PC-9 (cell line): ENCODE measurements at regions not wholly inside any gene's neighbourhood (a gene's known extent, or its start where the extent isn't known, plus 50 kb on each side); places are given as distances from the start of the nearest gene placed in this dataset.

Source experiments
- BruUV-seq: library from RNA; stranded (reverse); fragments of 400-500 nt; replicated peaks from 2 replicates; lab custom pipeline; 2021; lab: Mats Ljungman, UMichigan
- CTCF ChIA-PET: fragments of 300-600 bp; sonication (Branson Sonifier 250); formaldehyde crosslinking; loops from one replicate; lab custom pipeline; 2022; ENCODE audit warnings: antibody characterized with exemption; lab: Charles Lee
- POLR2A ChIA-PET: fragments of 300-600 bp; sonication (Branson Sonifier 250); formaldehyde crosslinking; loops from one replicate; lab custom pipeline; 2022; ENCODE audit warnings: antibody characterized with exemption; ENCODE audit not compliant: unreplicated experiment; lab: Charles Lee
- DNase-seq, 2 experiments: peaks; one replicate each; pipeline versions ENCODE4 v3.0.0 to v3.0.0-alpha.2; 2015 to 2022; ENCODE audit warnings: mixed read lengths in 1 of 2
- H2AFZ ChIP-seq: fragments of 200-600 bp; sonication (generic); 2 replicates; pipeline ENCODE4 v1.8.1; 2017; ENCODE audit warnings: antibody characterized with exemption
- H3F3A ChIP-seq: fragments of 200-600 bp; sonication (generic); 2 replicates; pipeline ENCODE4 v1.8.1; 2017; ENCODE audit warnings: antibody characterized with exemption, mild to moderate bottlenecking, low read depth; ENCODE audit not compliant: insufficient read depth
- H3K27ac ChIP-seq: fragments of 200-600 bp; sonication (generic); 2 replicates; pipeline ENCODE4 v1.6.1; 2016; ENCODE audit warnings: mixed run types
- H3K27me3 ChIP-seq: fragments of 200-600 bp; sonication (generic); 2 replicates; pipeline ENCODE4 v1.6.1; 2016; ENCODE audit warnings: low read depth, mixed run types; ENCODE audit not compliant: insufficient read depth
- H3K36me3 ChIP-seq: fragments of 200-600 bp; sonication (generic); 2 replicates; pipeline ENCODE4 v1.6.1; 2016; ENCODE audit warnings: low read depth, mixed run types
- H3K4me1 ChIP-seq: fragments of 200-600 bp; sonication (generic); replicated peaks from 2 replicates; pipeline ENCODE4 v1.6.1; 2016; ENCODE audit warnings: mixed run types; ENCODE audit not compliant: insufficient read depth
- H3K4me2 ChIP-seq: fragments of 200-600 bp; sonication (generic); 2 replicates; pipeline ENCODE4 v1.6.1; 2017; ENCODE audit warnings: mixed run types
- H3K4me3 ChIP-seq: fragments of 200-600 bp; sonication (generic); 2 replicates; pipeline ENCODE4 v1.6.1; 2016; ENCODE audit warnings: mixed run types
- H3K79me2 ChIP-seq: fragments of 200-600 bp; sonication (generic); 2 replicates; pipeline ENCODE4 v1.6.1; 2017; ENCODE audit warnings: low read depth, mixed run types
- H3K9me2 ChIP-seq: fragments of 200-600 bp; sonication (generic); 2 replicates; pipeline ENCODE4 v1.8.1; 2017; ENCODE audit warnings: mild to moderate bottlenecking; ENCODE audit not compliant: insufficient read depth
- H3K9me3 ChIP-seq: fragments of 200-600 bp; sonication (generic); 2 replicates; pipeline ENCODE4 v1.8.1; 2016; ENCODE audit warnings: low read depth; ENCODE audit not compliant: insufficient read depth
- H4K20me1 ChIP-seq: fragments of 200-600 bp; sonication (generic); 2 replicates; pipeline ENCODE4 v1.8.1; 2017; ENCODE audit not compliant: insufficient read depth
- EZH2 ChIP-seq: fragments of 200-600 bp; sonication (generic); IDR thresholded peaks from 2 replicates; pipeline ENCODE4 v1.8.0; 2017; ENCODE audit warnings: antibody characterized with exemption, low read depth
- intact Hi-C: fragments of 100-400 bp; cut with micrococcal nuclease; formaldehyde crosslinking; loops from one replicate; pipeline ENCODE4 v1.10.0; 2022; ENCODE audit not compliant: unreplicated experiment
- TF ChIP-seq, protein P1 (sequence below): fragments of 200-600 bp; sonication (generic); conservative IDR thresholded peaks from 2 replicates; pipeline ENCODE4 v1.6.1; 2017; ENCODE audit warnings: mixed run types, antibody characterized with exemption, mild to moderate bottlenecking, moderate library complexity

DNA sequence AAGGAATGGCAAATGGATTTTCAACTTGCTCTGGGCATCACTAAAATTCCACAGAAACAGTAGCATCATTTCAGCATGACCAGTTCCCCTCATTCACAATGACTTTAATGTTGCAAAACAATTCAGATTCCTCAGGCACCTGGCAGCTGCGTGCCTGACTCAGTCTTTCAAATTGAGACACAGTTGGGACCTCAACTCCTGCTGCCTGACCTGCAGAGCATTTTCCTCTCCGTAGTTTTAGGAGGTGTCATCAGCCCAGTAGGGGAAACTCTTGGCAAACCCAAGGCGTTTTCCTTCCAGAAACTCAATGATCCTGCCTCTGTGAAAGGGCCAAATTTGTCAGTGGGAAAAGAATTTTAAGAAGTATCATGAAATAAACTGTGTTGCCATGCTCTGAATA lies 388.9 kb downstream of the SPRY1 start:
- POLR2A ChIA-PET: no interaction called here
- Histone ChIP-seq H2AFZ (no peak overlapping the region), H3K27me3 (no peaks in the 10 kb centered on the region), H3K4me2 (no peak overlapping the region), H3K9me2 (no peaks in the 10 kb centered on the region), H3F3A (0 out of 2 replicates have a peak, but pooled peaks cover 5% of the 10 kb centered on the region), H3K36me3 (no peaks in the 10 kb centered on the region), H3K4me3 (no peak overlapping the region), H3K9me3 (no peaks in the 10 kb centered on the region), H3K79me2 (no peaks in the 10 kb centered on the region), H4K20me1 (no peaks in the 10 kb centered on the region), H3K27ac (no peak overlapping the region), H3K4me1 (peaks cover 4% of the 10 kb centered on the region; the same call in 1 of the 2 replicates)
- CTCF ChIA-PET: no interaction called here
- BruUV-seq: no TSS peak
- DNase-seq: peak in 1 of 2 experiments; percentile 54
- intact Hi-C loops: no loop called here
- TF ChIP-seq, protein P1, sequence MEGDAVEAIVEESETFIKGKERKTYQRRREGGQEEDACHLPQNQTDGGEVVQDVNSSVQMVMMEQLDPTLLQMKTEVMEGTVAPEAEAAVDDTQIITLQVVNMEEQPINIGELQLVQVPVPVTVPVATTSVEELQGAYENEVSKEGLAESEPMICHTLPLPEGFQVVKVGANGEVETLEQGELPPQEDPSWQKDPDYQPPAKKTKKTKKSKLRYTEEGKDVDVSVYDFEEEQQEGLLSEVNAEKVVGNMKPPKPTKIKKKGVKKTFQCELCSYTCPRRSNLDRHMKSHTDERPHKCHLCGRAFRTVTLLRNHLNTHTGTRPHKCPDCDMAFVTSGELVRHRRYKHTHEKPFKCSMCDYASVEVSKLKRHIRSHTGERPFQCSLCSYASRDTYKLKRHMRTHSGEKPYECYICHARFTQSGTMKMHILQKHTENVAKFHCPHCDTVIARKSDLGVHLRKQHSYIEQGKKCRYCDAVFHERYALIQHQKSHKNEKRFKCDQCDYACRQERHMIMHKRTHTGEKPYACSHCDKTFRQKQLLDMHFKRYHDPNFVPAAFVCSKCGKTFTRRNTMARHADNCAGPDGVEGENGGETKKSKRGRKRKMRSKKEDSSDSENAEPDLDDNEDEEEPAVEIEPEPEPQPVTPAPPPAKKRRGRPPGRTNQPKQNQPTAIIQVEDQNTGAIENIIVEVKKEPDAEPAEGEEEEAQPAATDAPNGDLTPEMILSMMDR: no peak
- TF ChIP-seq EZH2: no peak

DNA sequence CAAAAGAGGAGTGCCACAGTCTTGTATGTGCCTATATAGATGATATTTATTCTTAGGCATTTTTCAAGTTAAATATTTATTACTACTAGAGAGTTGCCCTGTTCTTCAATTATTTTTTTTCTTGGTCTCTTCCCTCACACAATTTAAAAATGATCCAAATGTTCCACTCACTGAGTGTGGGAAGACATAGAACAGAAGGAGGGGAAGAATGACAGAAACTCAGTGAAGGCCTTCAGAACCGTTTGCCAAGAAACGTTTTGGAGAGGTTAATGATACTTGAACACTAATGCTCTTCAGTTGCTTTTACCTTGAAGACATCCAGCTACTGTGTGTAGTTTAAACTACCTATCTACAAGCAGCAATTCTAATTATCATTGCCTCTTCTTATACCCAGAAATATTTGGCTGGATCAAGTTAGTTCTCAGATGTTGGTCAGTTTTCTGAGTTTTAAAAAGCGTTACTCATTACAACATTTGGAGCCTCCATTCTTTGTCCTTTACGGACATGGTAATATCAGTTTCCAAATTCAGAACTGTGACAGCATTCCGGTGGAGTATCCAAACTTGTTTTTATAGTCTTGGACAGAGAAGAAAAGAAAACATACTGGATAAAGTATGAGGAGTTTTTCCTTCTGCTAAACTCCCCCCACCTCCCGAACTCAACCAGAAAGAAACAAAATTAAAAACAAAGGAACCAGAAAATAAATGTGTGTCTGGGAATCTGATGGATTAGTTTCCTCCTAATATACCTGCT lies 389.7 kb downstream of the SPRY1 start:
- Histone ChIP-seq H3K9me3 (no peaks in the 10 kb centered on the region), H4K20me1 (no peaks in the 10 kb centered on the region), H3K27me3 (no peaks in the 10 kb centered on the region), H3K9me2 (no peaks in the 10 kb centered on the region), H3K4me2 (no peak overlapping the region), H3K79me2 (no peaks in the 10 kb centered on the region), H3K36me3 (no peaks in the 10 kb centered on the region), H3K4me1 (peaks cover 4% of the 10 kb centered on the region; the same call in 1 of the 2 replicates), H2AFZ (no peak overlapping the region), H3K27ac (no peak overlapping the region), H3K4me3 (no peak overlapping the region), H3F3A (0 out of 2 replicates have a peak, but pooled peaks cover 5% of the 10 kb centered on the region)
- intact Hi-C loops: no loop called here
- DNase-seq: no peak
- ChIA-PET POLR2A (no interaction called here), CTCF (no interaction called here)
- TF ChIP-seq, protein P1: no peak
- TF ChIP-seq EZH2: no peak
- BruUV-seq: no TSS peak

DNA sequence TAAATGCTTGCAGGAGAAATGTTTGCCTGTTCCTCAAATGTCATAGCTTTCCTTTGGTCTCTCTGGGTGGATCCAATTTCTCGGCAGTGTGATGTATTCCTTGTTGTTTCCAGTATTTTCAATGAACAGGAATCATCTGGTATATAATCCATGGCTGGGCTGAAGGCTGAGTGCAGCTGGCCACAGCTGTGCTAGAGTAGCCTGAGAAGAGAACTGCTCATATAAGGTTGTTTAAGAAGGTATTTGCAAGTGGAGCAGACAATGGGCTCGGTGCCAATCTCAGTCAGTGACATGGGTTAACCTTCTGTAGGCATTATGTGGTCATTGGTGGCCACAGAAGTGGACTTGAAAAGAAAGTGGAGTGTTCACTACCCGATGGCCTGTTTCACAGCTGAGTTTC lies 390.3 kb downstream of the SPRY1 start:
- peaks cover 4% of the 10 kb centered on the region; the same call in 1 of the 2 replicates for H3K4me1 ChIP-seq
- TF ChIP-seq, protein P1: no peak
- no peak for TF ChIP-seq EZH2
- ChIA-PET CTCF (no interaction called here), POLR2A (no interaction called here)
- 0 out of 2 replicates have a peak, but pooled peaks cover 5% of the 10 kb centered on the region for H3F3A ChIP-seq
- H3K27me3 ChIP-seq: no peaks in the 10 kb centered on the region
- no peak overlapping the region for H3K4me2 ChIP-seq
- H3K36me3 ChIP-seq: no peaks in the 10 kb centered on the region
- H3K27ac ChIP-seq: no peak overlapping the region
- DNase-seq: no peak
- no peaks in the 10 kb centered on the region for H3K79me2 ChIP-seq
- H4K20me1 ChIP-seq: no peaks in the 10 kb centered on the region
- no TSS peak for BruUV-seq
- H2AFZ ChIP-seq: no peak overlapping the region
- intact Hi-C loops: no loop called here
- H3K4me3 ChIP-seq: no peak overlapping the region
- no peaks in the 10 kb centered on the region for H3K9me2 ChIP-seq
- no peaks in the 10 kb centered on the region for H3K9me3 ChIP-seq
